Keratinocyte (primary cell): ENCODE measurements at regions not wholly inside any gene's neighbourhood (a gene's known extent, or its start where the extent isn't known, plus 50 kb on each side); places are given as distances from the start of the nearest gene placed in this dataset.
"Not testable (repeated sequence)": the region's sequence is repeated elsewhere in the genome, so short reads cannot be mapped to it uniquely, and the experiment has no call there.

Source experiments
- DNase-seq: peaks from one replicate; pipeline ENCODE4 v3.0.0-alpha.2; 2011; ENCODE audit warnings: low read depth, missing footprints, low spot score
- FAIRE-seq: peaks from 2 replicates; lab custom pipeline; 2011; peaks lifted over from hg19 to GRCh38; lab: Jason Lieb, UNC
- H2AFZ ChIP-seq: 2 replicates; pipeline ENCODE4 v1.6.0; 2012; ENCODE audit warnings: low read length, control low read depth, inconsistent platforms; ENCODE audit not compliant: control insufficient read depth
- H3K27ac ChIP-seq: 2 replicates; pipeline ENCODE4 v1.5.1; 2011; ENCODE audit warnings: low read length; ENCODE audit not compliant: control insufficient read depth, insufficient read depth
- H3K27me3 ChIP-seq: 3 replicates; pipeline ENCODE4 v1.6.0; 2011; ENCODE audit warnings: low read length; ENCODE audit not compliant: control insufficient read depth, insufficient read depth; ENCODE audit errors: extremely low read depth
- H3K36me3 ChIP-seq, 2 experiments: 2 replicates in 1 of 2; 3 replicates in 1 of 2; pipeline ENCODE4 v1.5.1; 2011; ENCODE audit warnings: low read length in 2 of 2, mild to moderate bottlenecking in 1 of 2; ENCODE audit not compliant: control insufficient read depth in 2 of 2, insufficient read depth in 2 of 2; ENCODE audit errors: extremely low read depth in 1 of 2
- H3K4me1 ChIP-seq: 3 replicates; pipeline ENCODE4 v1.5.1; 2011; ENCODE audit warnings: low read length; ENCODE audit not compliant: control insufficient read depth, insufficient read depth; ENCODE audit errors: extremely low read depth
- H3K4me2 ChIP-seq: 3 replicates; pipeline ENCODE4 v1.6.0; 2011; ENCODE audit warnings: low read depth, low read length; ENCODE audit not compliant: control insufficient read depth, insufficient read depth; ENCODE audit errors: extremely low read depth
- H3K4me3 ChIP-seq, 3 experiments: fragments of 200-600 bp in 1 of 3; sonication (generic) in 1 of 3; 2 replicates in 2 of 3; 3 replicates in 1 of 3; pipeline ENCODE4 v1.5.1; 2011 to 2016; ENCODE audit warnings: low read length in 3 of 3, mild to moderate bottlenecking in 3 of 3, control low read depth in 2 of 3, inconsistent platforms in 1 of 3, low read depth in 1 of 3, mixed read lengths in 1 of 3, mixed run types in 1 of 3, moderate library complexity in 1 of 3; ENCODE audit not compliant: control insufficient read depth in 2 of 3, insufficient read depth in 2 of 3; ENCODE audit errors: extremely low read depth in 1 of 3
- H3K79me2 ChIP-seq: 2 replicates; pipeline ENCODE4 v1.6.0; 2012; ENCODE audit warnings: low read length; ENCODE audit not compliant: control insufficient read depth, insufficient read depth
- H3K9ac ChIP-seq: 3 replicates; pipeline ENCODE4 v1.6.0; 2011; ENCODE audit warnings: low read length; ENCODE audit not compliant: control insufficient read depth, insufficient read depth; ENCODE audit errors: extremely low read depth
- H3K9me1 ChIP-seq: 3 replicates; pipeline ENCODE4 v1.6.0; 2011; ENCODE audit warnings: low read length; ENCODE audit not compliant: control insufficient read depth, insufficient read depth; ENCODE audit errors: extremely low read depth
- H3K9me3 ChIP-seq: 2 replicates; pipeline ENCODE4 v1.5.1; 2012; ENCODE audit warnings: low read depth, low read length; ENCODE audit not compliant: control insufficient read depth
- H4K20me1 ChIP-seq: 3 replicates; pipeline ENCODE4 v1.6.0; 2011; ENCODE audit warnings: low read length; ENCODE audit not compliant: control insufficient read depth, insufficient read depth; ENCODE audit errors: extremely low read depth
- dilution Hi-C: fragments of 300-500 bp; cut with MboI; formaldehyde crosslinking; loops from one replicate; pipeline ENCODE4 v1.7.0; 2020; ENCODE audit warnings: low sequenced_read_pairs; ENCODE audit not compliant: extremely low pct_ligation_motif_present

DNA sequence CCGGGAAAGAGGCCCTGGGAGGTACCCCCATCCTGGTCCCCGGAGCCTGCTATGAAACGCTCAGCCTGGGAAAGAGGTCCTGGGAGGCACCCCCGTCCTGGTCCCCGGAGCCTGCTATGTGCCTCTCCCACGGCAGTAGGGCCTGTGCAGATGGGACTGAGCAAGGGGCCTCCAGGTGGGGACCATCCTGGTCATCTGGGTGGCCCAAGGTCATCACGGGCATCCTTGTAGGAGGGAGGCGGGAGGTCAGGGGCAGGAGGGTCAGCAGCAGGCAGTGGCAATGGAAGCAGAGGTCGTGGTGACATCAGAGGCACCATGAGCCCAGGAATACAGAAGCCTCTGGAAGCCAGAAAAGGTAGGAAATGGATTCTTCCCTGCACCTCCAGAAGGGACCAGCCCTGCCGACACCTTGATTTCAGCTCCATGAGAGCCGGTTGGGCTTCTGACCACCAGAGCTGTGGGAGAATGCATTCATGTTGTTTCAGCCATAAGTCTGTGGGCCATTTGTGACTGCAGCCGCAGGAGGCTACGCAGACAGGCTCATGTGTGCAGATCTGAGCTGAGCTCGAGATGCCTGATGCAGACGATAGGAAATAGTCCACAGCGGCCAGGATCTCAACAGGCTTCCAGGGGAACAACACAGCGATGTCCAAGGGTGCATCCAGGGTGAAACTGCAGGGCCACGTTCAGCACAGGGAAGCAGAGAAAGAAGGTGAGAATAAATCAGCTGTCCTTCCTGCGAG is 190.7 kb downstream of the LAT start:
- H3K79me2 ChIP-seq, dilution Hi-C loops, FAIRE-seq: not testable (repeated sequence)

DNA sequence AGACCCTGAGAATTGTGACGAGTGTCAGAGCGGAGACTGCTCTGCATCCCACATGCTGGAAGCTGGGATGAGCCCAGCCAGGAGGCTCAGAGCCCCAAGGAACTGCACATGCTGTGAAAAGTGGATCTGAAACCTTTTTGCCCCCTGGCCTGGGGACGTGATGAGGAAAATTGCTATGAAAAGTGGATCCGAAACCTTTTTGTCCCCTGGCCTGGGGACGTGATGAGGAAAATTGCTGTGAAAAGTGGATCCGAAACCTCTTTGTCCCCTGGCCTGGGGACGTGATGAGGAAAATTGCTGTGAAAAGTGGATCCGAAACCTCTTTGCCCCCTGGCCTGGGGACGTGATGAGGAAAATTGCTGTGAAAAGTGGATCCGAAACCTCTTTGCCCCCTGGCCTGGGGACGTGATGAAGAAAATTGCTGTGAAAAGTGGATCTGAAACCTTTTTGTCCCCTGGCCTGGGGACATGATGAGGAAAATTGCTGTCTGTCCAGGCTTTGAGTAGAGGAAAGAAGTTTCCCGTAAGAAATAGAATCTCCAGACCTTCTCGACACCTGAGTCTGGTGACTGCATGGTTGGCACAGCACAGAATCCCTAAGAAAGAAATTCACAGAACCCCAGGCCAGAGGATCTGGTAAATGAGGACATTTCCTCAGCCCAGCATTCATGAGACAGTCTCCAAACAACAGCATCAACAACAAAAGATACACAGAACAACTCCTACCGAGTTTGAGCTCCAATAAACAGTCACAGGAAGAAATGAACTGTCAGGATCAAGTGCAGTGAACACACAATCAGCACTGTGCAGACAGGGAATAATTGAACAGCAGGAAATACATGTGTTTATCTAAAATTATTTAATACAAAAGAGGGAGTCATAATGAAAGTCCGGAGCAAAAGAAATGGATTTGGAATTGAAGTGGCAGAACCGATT is 188.8 kb downstream of the LAT start:
- H3K27ac ChIP-seq, H3K4me2 ChIP-seq, H3K4me1 ChIP-seq, DNase-seq, H2AFZ ChIP-seq, H3K9ac ChIP-seq, H3K9me1 ChIP-seq, H3K79me2 ChIP-seq, H3K36me3 ChIP-seq, dilution Hi-C loops, H3K9me3 ChIP-seq, H4K20me1 ChIP-seq, FAIRE-seq, H3K4me3 ChIP-seq: not testable (repeated sequence)
- H3K27me3 ChIP-seq, result peaks cover 14% of the 10 kb centered on the region

More for the DNA sequence above, 190.7 kb downstream of the LAT start:
- not testable (repeated sequence) for H2AFZ ChIP-seq, H3K27ac ChIP-seq, H3K9me1 ChIP-seq, H3K4me1 ChIP-seq, DNase-seq, H3K4me2 ChIP-seq, H3K9me3 ChIP-seq, H3K36me3 ChIP-seq, H3K9ac ChIP-seq, H3K4me3 ChIP-seq, H4K20me1 ChIP-seq
- H3K27me3 ChIP-seq, result peaks cover 14% of the 10 kb centered on the region

- H3K36me3 ChIP-seq, H3K27ac ChIP-seq, H2AFZ ChIP-seq, FAIRE-seq, H3K9me1 ChIP-seq, H3K4me1 ChIP-seq, DNase-seq, H3K4me3 ChIP-seq, H3K9ac ChIP-seq, H3K27me3 ChIP-seq, dilution Hi-C loops, H3K79me2 ChIP-seq, H3K4me2 ChIP-seq, H4K20me1 ChIP-seq, H3K9me3 ChIP-seq: not testable (repeated sequence)
These were observed 187.4 kb downstream of the LAT start for GRCh38 chr16:29172098-29172724.

DNA sequence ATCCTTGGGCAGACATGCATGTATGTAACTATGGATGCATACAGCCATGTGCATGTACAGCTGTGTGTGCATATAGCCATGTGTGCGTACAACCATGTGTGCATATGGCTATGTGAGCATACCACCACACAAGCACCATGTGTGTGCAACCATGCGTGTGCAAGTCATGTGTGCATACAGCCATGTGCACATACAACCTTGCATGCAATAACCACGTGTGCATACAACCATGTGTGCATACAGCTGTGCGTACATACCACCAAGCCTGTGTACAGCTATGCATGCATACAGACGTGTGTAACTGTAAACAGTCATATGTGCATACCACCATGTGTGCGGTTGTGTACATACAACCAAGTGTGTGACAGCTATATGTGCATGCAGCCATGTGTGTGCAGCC is 186.4 kb downstream of the LAT start:
- H4K20me1 ChIP-seq, H3K9ac ChIP-seq, H3K9me1 ChIP-seq, FAIRE-seq, H3K27me3 ChIP-seq, DNase-seq, H2AFZ ChIP-seq, H3K4me2 ChIP-seq, H3K4me3 ChIP-seq, H3K79me2 ChIP-seq, H3K36me3 ChIP-seq, H3K9me3 ChIP-seq, H3K4me1 ChIP-seq, dilution Hi-C loops, H3K27ac ChIP-seq: not testable (repeated sequence)
